OCI-LY1 (cell line): ENCODE measurements at regions not wholly inside any gene's neighbourhood (a gene's known extent, or its start where the extent isn't known, plus 50 kb on each side); places are given as distances from the start of the nearest gene placed in this dataset.
"Not testable (repeated sequence)": the region's sequence is repeated elsewhere in the genome, so short reads cannot be mapped to it uniquely, and the experiment has no call there.

Source experiments
- H2AFZ ChIP-seq: fragments of 200-600 bp; sonication (generic), shearing (Covaris generic); 2 replicates; pipeline ENCODE4 v1.6.0; 2014; ENCODE audit warnings: antibody characterized with exemption, mild to moderate bottlenecking, low read length
- H3F3A ChIP-seq: fragments of 200-600 bp; sonication (generic), shearing (Covaris generic); 2 replicates; pipeline ENCODE4 v1.6.0; 2014; ENCODE audit warnings: mild to moderate bottlenecking, antibody characterized with exemption, low read length, moderate library complexity; ENCODE audit not compliant: insufficient read depth
- H3K27ac ChIP-seq: fragments of 200-600 bp; sonication (generic); 2 replicates; pipeline ENCODE4 v1.5.1; 2014; ENCODE audit warnings: low read length, mixed run types, mild to moderate bottlenecking, low read depth; ENCODE audit not compliant: poor library complexity, severe bottlenecking
- H3K27me3 ChIP-seq: fragments of 200-600 bp; sonication (generic); 2 replicates; pipeline ENCODE4 v1.6.0; 2014; ENCODE audit warnings: antibody characterized with exemption, mild to moderate bottlenecking, low read length, moderate library complexity; ENCODE audit not compliant: insufficient read depth
- H3K36me3 ChIP-seq: fragments of 200-600 bp; sonication (generic); 2 replicates; pipeline ENCODE4 v1.6.1; 2014; ENCODE audit warnings: mild to moderate bottlenecking, antibody characterized with exemption, low read length, moderate library complexity, mixed read lengths; ENCODE audit not compliant: insufficient read depth
- H3K4me1 ChIP-seq: fragments of 200-600 bp; sonication (generic); 2 replicates; pipeline ENCODE4 v1.5.1; 2014; ENCODE audit warnings: mild to moderate bottlenecking, low read length, moderate library complexity; ENCODE audit not compliant: insufficient read depth, severe bottlenecking
- H3K4me2 ChIP-seq: fragments of 200-600 bp; sonication (generic), shearing (Covaris generic); 2 replicates; pipeline ENCODE4 v1.6.1; 2014; ENCODE audit warnings: low read length
- H3K4me3 ChIP-seq: fragments of 200-600 bp; sonication (generic); 2 replicates; pipeline ENCODE4 v1.5.1; 2014; ENCODE audit warnings: low read length, low read depth, mild to moderate bottlenecking, mixed read lengths; ENCODE audit not compliant: poor library complexity, severe bottlenecking
- H3K79me2 ChIP-seq: fragments of 200-600 bp; shearing (Covaris generic); 2 replicates; pipeline ENCODE4 v1.6.1; 2016; ENCODE audit warnings: mixed run types, low read length, mixed read lengths; ENCODE audit not compliant: insufficient read depth
- H3K9ac ChIP-seq: fragments of 200-600 bp; sonication (generic), shearing (Covaris generic); 2 replicates; pipeline ENCODE4 v1.6.1; 2014; ENCODE audit warnings: mild to moderate bottlenecking, low read length, mixed read lengths
- H3K9me2 ChIP-seq: fragments of 200-600 bp; sonication (generic), shearing (Covaris generic); 2 replicates; pipeline ENCODE4 v1.6.1; 2014; ENCODE audit warnings: low read depth, mild to moderate bottlenecking, low read length, mixed read lengths
- H3K9me3 ChIP-seq: fragments of 200-600 bp; shearing (Covaris generic); 2 replicates; pipeline ENCODE4 v1.6.1; 2014; ENCODE audit warnings: low read length, mixed read lengths
- H4K20me1 ChIP-seq: fragments of 200-600 bp; sonication (generic), shearing (Covaris generic); 2 replicates; pipeline ENCODE4 v1.6.0; 2016; ENCODE audit warnings: mild to moderate bottlenecking, low read length; ENCODE audit not compliant: insufficient read depth
- CTCF ChIP-seq: fragments of 200-600 bp; sonication (generic), shearing (Covaris generic); IDR thresholded peaks from 2 replicates; pipeline ENCODE4 v1.5.1; 2017; ENCODE audit warnings: mild to moderate bottlenecking, antibody characterized with exemption, low read length, moderate library complexity, mixed read lengths
- EZH2 ChIP-seq: fragments of 200-600 bp; sonication (generic), shearing (Covaris generic); IDR thresholded peaks from 2 replicates; pipeline ENCODE4 v1.8.0; 2017; ENCODE audit warnings: borderline replicate concordance, mixed run types, mild to moderate bottlenecking, antibody characterized with exemption, low read length, moderate library complexity, mixed read lengths

GRCh38 chr4:23023121-23023520 is 330.4 kb downstream of the GBA3 start:
- no peak overlapping the region for H3K4me3 ChIP-seq
- H3K27ac ChIP-seq = no peak overlapping the region
- H4K20me1 ChIP-seq = no peaks in the 10 kb centered on the region
- H3K79me2 ChIP-seq = no peaks in the 10 kb centered on the region
- no peak overlapping the region for H2AFZ ChIP-seq
- H3K36me3 ChIP-seq = no peaks in the 10 kb centered on the region
- H3K4me2 ChIP-seq = no peak overlapping the region
- no peak for TF ChIP-seq CTCF
- TF ChIP-seq EZH2 = no peak
- H3K9ac ChIP-seq = no peak overlapping the region
- no peaks in the 10 kb centered on the region for H3K9me2 ChIP-seq
- no peaks in the 10 kb centered on the region for H3K9me3 ChIP-seq
- no peaks in the 10 kb centered on the region for H3K4me1 ChIP-seq
- H3F3A ChIP-seq = no peaks in the 10 kb centered on the region
- H3K27me3 ChIP-seq = no peaks in the 10 kb centered on the region

GRCh38 chr4:23022032-23022431 is 329.3 kb downstream of the GBA3 start:
- H3K79me2 ChIP-seq = no peaks in the 10 kb centered on the region
- no peak overlapping the region for H3K9ac ChIP-seq
- H3F3A ChIP-seq = no peaks in the 10 kb centered on the region
- H3K4me3 ChIP-seq = no peak overlapping the region
- no peak overlapping the region for H3K4me2 ChIP-seq
- H3K27me3 ChIP-seq = no peaks in the 10 kb centered on the region
- no peaks in the 10 kb centered on the region for H3K9me2 ChIP-seq
- H3K36me3 ChIP-seq = no peaks in the 10 kb centered on the region
- no peaks in the 10 kb centered on the region for H4K20me1 ChIP-seq
- H3K4me1 ChIP-seq = no peaks in the 10 kb centered on the region
- no peak overlapping the region for H2AFZ ChIP-seq
- H3K27ac ChIP-seq = no peak overlapping the region
- no peaks in the 10 kb centered on the region for H3K9me3 ChIP-seq
- TF ChIP-seq CTCF (no peak), EZH2 (no peak)

GRCh38 chr4:23021040-23021439 is 328.3 kb downstream of the GBA3 start:
- H3F3A ChIP-seq = no peaks in the 10 kb centered on the region
- no peak for TF ChIP-seq CTCF
- H3K9me3 ChIP-seq = no peaks in the 10 kb centered on the region
- H3K9ac ChIP-seq = no peak overlapping the region
- no peaks in the 10 kb centered on the region for H4K20me1 ChIP-seq
- no peaks in the 10 kb centered on the region for H3K79me2 ChIP-seq
- no peaks in the 10 kb centered on the region for H3K9me2 ChIP-seq
- H3K4me1 ChIP-seq = no peaks in the 10 kb centered on the region
- no peaks in the 10 kb centered on the region for H3K27me3 ChIP-seq
- no peak overlapping the region for H3K27ac ChIP-seq
- H3K4me3 ChIP-seq = no peak overlapping the region
- no peaks in the 10 kb centered on the region for H3K36me3 ChIP-seq
- no peak overlapping the region for H3K4me2 ChIP-seq
- H2AFZ ChIP-seq = no peak overlapping the region

- not testable (repeated sequence) for H3F3A ChIP-seq, H2AFZ ChIP-seq, H3K4me1 ChIP-seq, H3K9ac ChIP-seq, H3K27ac ChIP-seq, H3K79me2 ChIP-seq, H3K4me2 ChIP-seq, H3K9me3 ChIP-seq, H4K20me1 ChIP-seq, H3K36me3 ChIP-seq, H3K4me3 ChIP-seq, H3K9me2 ChIP-seq, H3K27me3 ChIP-seq
Measured at GRCh38 chr4:23020399-23020798, 327.7 kb downstream of the GBA3 start.
